HL-60 (cell line): ENCODE measurements at regions not wholly inside any gene's neighbourhood (a gene's known extent, or its start where the extent isn't known, plus 50 kb on each side); places are given as distances from the start of the nearest gene placed in this dataset.

Experiments used
- CTCF ChIP-seq: IDR thresholded peaks from one replicate; pipeline ENCODE4 v1.5.1; 2011; ENCODE audit warnings: low read length, control low read depth, inconsistent platforms; ENCODE audit not compliant: insufficient read depth
- POLR2AphosphoS5 ChIP-seq: IDR thresholded peaks from 2 replicates; pipeline ENCODE4 v1.6.1; 2012; ENCODE audit warnings: low read depth
- REST ChIP-seq: IDR thresholded peaks from 2 replicates; pipeline ENCODE4 v1.6.1; 2012; ENCODE audit warnings: low read depth; ENCODE audit not compliant: insufficient replicate concordance
- SPI1 ChIP-seq: IDR thresholded peaks from 2 replicates; pipeline ENCODE4 v1.6.1; 2012; ENCODE audit warnings: low read depth, mild to moderate bottlenecking, borderline replicate concordance

- TF ChIP-seq CTCF (no peak), POLR2AphosphoS5 (no peak), REST (no peak), SPI1 (no peak)
Observed at GRCh38 chr6:66861007-66861541, 1154.0 kb upstream of the EYS start.
